Left renal pelvis (tissue), 4 donors: ENCODE measurements at regions not wholly inside any gene's neighbourhood (a gene's known extent, or its start where the extent isn't known, plus 50 kb on each side); places are given as distances from the start of the nearest gene placed in this dataset.

ENCODE experiments used
- DNase-seq, 4 donors: peaks; one replicate each; pipeline ENCODE4 v3.0.0-alpha.2; 2013; ENCODE audit warnings: low read depth in 4 of 4, low spot score in 3 of 4

DNA sequence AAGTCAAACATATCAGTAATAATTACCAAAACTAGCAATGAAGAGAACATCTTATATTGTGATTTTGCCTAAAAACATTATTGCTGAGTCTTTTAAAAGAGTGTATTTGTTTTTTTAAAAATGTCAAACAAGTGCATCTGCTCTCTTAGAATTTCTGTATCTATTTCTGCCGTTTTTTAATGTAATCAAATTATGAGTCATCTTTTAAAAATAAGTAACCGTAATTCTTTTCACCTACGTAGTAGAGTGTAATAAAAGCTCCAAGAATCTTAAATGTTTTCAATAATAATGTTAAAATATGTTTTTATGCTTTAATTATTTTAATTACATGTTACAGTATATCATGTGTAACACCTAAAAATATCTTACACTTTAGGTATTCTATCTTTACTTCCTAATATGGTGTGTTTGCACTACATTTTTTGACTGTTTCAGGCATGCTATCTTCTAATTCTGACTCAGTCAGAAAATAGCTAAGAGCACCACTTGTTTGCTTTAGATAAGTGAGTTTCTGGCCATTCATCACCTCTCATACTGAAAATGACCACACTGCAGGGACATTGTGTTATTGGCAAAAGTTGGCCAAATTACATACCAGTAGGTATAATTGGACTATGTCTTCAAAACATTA, 368.5 kb downstream of the PCDH7 start:
- DNase-seq: no peak

DNA sequence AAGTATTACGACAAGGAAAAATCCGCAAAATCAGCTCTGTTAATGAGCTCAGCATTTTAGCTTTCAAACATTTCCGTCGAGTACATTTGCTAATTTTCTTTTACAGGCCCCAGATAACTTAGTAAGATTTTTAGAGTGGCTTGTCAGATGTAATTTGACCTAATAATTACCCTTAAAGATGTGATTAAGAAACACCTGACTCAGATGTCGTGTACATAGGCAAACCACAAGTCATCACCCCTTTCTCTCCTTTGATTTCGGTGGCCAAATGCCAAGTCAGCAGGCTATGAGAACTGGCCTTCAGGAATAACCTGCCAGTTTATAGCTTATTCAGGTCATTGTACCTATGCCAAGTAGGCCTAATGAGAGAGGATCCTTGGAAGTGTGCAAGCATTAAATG, 369.6 kb downstream of the PCDH7 start:
- DNase-seq: no peak

DNA sequence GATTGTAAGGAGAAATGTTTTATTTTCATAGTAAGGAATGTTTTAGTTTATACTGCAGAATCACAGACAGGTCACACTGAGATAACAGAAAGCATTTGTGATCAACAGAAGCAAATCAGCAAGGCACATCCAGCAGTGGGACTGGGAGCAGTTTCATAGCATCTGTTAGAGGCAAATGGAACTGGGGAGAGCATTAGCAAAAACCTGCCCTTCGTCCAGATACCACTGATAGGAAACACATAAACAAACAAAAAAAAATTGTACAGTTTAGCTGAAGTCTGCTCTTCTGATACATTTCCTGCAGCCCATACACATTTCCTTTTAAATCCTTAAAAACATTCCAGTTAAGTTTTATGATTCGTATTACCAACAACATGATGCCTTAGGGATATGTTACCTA, 374.3 kb downstream of the PCDH7 start:
- no peak for DNase-seq

DNA sequence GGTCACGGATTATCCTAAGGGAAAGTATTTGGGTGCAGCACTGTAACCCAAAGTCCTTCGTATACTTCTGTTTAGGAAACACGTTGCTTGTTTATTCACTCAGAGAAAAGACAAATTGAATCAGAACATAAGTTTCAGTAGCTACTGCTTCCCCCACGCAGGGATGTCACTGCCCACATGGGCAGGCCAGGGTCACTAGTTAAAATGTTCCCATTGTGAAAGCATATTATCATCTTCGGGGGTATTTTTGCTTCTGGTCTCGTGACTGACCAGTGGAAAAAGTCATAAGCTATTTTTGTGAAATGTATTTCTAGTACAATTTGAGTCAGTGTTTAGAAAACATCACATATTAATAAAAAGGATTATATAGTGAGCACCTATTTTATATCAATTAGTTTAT, 377.8 kb downstream of the PCDH7 start:
- no peak for DNase-seq

DNA sequence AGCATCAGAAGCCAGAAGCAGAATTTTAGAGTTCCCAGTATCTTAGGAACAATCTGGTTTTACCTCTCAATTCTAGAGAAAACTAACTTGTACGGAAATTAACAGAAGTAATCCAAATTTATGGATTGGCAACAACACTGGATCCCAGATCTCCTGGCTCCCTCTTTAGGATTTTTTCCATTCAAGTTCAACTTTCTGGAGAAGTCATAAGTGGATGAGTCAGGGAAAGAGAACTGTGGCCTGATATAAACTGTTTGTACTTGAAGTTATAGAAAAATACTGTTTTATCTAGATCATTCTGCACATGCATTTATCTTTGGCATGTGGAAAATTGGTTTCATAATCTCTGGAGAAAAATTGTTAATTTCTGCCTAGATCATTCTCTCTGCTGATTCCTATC, 380.4 kb downstream of the PCDH7 start:
- no peak for DNase-seq

DNA sequence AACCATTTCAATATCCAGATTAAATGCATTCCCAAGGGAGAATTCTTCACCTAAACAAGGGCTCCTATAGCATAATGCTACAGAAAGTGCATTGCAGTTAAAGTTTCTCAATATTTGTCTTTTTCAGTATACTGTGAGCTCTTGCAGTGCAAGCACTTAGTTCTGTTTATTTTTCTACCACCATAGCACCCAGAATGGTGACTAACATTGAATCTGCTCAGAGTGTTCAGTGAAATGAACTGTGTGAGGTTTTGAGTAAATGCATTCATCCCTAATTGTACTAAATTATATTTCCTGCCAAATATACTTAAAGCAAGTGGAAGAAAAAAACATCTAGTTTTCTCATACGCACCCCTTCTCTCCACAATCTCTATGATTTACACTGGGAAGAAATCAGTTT, 383.9 kb downstream of the PCDH7 start:
- DNase-seq: no peak

DNA sequence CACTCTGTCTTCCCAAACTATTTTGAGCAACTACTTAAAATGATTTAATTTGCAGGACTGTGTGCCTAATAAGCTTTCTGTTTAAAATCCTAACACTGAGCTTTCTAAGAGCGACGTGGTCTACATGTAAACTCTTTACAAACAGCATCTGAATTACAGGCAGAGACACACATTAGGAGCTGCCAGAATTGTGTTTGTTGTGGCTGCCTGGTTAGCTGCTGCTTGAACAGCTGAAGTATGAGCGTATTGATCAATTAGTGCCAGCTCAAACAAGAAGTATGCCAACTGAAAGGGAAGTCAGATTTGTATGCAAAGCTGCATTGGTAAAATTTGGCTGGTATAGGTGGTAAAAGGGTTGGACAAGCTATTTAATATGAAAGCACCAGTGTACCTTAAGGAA, 384.4 kb downstream of the PCDH7 start:
- DNase-seq: no peak

DNA sequence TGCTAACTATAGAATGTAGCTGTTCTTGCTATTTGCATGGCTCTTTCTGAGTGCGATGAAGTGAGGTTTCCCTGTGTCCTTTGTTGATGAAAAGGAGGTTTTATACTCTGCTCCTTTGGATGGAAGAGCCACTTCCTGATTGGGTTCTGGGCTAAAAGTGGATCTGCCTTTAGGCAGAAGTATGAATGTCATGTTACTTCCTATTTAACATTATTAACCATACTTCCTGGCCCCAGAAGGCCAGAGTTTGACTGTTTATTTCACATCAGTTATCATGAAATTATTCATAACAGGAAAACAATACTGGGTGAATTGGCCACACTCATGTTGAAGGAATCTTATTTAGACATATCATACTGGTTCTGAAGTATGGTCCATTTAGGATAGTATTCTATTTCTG, 386.2 kb downstream of the PCDH7 start:
- no peak for DNase-seq

DNA sequence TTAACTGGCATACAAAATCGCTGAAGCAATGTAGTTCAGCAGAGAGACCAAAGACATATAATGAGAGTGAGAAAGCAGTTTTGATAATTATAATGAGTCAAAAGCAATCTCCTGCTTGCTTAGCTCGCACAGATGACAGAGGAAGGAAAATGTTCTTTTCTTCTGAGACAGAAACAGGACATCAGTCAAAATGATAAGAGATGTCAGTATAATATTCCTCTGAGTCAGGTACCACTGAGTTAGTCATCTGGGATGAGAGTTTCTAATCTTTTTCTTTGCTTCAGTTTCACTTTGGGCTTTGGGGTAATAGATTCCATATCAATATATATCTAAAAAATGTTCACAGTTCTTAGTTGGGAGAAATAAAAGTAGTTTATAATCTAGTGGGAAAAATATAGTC, 387.2 kb downstream of the PCDH7 start:
- DNase-seq: no peak

DNA sequence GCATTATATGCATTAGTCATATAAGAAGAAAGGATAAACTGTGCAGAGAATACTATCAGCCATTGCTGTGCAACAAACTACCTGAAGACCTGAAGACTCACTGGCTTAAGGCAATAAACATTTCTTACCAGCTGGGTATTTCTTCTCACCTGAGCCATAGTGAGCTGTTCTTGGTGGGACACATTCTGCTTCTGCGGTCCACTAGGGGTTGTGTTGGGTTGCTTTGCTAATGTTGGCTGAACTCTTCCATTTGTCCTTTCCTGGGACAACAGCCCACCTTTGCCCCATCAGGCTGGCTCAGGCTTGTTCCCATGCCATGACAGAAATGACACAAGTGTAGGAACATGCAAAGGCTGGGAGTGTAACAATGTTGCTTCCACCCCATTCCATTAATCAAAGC, 388.6 kb downstream of the PCDH7 start:
- no peak for DNase-seq

DNA sequence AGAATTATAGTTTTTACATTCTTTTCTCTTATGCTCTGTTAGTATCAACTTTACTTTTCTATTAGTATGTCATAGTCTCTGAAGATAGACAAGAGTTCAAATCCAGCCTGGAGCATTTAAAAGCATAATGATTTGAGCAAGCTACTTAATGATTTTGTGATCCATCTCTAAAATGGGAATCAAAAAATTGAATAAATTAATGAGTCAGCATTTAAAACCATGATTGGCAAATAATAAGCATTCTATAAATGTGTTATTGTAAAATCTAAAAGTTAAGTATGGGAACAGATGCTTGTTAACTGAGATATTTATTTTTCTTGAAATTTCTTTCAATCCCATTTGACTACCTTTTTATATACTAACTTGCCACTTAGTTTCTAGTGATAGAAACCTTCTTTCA, 391.6 kb downstream of the PCDH7 start:
- DNase-seq: no peak

DNA sequence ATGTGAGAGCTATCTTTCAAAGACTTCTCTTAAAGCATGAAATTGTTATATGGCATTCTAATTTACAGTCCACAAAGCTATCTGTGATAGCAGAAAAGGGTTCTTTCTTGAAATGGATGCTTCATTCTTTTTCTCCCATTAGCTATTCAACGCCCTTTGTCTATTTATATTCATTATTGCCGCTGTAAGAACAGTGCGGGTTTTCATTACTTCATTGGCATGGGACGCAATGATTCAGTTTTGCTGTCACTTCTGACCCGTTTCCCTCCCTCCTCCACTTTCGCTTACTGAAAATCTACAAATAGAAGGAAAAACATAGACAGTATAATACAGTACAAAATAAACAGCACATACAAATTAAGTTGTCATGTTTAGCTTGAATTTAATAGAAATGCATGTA, 394.6 kb downstream of the PCDH7 start:
- no peak for DNase-seq

DNA sequence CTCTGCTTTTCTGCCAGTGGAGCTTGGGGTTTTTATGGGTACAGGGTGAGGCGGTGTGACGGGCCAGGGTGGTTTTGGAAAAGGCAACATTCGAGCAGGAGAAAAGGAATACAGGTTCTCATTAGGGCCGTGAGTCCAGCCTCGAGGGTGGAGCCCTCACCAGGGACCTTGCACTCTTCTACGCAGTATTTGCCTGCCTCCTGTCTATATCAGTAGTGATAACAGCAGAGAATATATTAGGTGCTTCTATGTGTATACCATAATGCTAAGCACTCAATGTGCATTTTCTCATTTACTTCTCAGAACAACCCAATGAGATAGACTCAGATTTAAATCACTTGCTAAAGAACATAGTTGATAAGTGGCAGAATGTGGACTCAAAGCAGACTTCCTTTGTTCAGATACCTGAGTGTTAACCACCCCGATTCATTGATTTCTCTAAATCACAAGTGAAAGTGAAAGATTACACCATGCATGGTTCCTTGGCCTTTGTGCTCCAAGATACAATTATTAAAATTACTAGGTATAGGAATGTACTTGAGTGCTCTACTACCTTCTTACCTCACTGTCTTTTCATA, 403.9 kb downstream of the PCDH7 start:
- DNase-seq: no peak

DNA sequence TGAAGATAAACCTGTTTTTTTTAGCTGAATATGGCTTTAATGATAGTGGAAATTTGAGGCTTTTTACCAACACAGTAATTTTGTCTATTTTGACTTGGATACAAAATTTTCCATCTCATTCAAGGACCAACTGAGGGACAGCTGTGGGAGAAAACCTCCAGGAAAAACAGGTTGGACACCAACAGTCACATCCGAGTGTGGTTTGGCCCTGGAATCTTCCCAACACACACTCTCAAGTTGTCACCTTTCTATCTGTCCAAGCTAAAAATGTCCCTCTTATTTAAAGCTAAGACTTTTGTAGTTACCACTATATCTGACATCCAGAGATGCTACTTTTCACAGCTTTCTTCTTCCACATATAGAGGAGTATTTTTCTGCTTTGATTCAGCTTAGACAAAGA, 404.9 kb downstream of the PCDH7 start:
- DNase-seq: no peak

DNA sequence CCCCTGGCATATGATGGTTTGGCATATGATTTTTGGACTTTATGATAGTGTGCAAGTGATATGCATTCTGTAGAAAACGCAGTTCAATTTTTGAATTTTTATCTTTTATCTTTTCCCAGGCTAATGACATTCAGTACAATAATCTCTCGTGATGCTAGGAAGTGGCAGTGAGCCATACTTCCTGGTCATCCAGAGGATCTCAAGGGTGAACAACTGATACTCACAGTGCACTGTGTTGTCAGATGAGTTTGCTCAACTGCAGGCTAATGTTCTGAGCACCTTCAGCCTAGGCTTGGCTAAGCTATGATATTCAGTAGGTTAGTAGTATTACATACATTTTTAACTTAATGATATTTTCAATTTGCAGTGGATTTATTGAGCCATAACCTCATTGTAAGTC, 405.3 kb downstream of the PCDH7 start:
- DNase-seq: no peak

DNA sequence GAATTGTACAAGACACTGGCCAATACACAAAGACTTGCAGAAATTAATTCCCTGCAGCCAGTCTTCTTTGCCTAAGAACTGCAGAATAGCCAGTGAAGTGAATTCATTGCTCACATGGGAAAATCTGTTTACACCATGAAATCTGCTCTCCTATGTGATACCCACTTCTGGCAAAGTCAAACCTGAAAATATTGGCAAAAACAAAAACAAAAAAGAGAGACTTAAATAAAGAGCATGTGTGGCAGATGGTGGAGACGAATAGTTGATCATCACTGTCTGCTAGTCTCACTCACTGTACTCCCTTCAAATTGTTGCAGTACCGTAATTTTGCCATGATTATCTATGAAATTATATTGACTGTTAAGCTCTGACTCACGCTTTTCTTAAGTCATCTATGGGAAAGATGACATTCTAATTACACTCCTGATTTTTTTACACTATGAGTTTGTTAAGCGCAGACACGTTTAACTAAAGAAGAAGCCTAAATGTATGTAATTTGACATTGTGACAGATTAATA, 406.8 kb downstream of the PCDH7 start:
- no peak for DNase-seq

DNA sequence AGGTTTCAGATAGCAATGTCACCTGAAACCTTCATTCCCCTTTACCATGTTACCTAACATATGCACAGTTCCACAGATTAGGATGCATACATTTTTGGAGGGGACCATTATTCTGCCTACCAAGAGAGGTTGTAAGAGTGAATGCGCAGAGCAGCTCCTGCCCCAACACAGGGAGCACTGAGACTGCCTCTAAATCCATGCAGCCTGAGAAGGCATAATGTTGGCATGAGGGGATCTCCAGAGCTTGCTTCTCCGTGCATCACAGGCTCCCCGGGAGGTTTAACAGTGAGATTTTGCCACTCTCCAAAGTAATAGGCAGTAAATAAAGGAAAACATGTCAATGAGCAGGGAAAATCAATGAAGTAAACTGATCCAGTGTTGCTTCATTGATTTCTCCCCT, 410.8 kb downstream of the PCDH7 start:
- no peak for DNase-seq

DNA sequence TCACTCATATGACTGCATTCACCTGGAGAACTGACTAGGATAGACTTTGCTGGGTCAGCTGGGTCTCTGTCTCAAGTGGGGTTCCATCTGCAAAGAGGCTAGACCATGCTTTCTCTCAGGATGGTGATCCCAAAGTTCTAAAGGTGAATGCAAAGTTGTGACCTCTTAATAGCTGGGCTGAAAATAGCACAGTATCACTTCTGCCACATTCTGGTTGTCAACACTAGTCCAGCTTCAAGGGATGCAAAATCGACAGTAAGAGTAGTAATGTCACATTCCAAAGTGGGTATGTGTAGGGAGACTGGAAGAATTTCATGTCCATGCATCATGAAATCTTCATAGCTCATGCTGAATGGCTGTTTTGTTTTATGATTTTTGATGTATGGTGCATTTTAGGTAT, 414.6 kb downstream of the PCDH7 start:
- no peak for DNase-seq

DNA sequence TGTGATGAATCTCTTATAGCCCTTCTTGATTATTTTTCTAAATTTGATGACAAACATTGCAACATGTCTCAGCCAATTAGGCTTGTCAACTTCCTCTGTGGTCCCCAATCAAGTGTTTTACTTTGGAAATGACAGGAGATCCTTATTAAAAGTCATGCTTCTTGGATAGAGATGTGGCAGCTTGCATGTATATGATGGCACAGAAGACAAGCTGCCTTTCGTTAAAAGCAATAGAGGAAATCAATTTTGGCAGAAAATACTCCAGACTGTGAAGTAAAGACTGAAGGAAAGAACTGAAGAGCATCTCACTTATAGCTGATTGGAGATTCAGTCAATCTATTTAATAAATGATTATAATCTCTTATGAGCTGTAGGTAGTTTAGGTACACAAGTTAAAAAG, 419.6 kb downstream of the PCDH7 start:
- no peak for DNase-seq

DNA sequence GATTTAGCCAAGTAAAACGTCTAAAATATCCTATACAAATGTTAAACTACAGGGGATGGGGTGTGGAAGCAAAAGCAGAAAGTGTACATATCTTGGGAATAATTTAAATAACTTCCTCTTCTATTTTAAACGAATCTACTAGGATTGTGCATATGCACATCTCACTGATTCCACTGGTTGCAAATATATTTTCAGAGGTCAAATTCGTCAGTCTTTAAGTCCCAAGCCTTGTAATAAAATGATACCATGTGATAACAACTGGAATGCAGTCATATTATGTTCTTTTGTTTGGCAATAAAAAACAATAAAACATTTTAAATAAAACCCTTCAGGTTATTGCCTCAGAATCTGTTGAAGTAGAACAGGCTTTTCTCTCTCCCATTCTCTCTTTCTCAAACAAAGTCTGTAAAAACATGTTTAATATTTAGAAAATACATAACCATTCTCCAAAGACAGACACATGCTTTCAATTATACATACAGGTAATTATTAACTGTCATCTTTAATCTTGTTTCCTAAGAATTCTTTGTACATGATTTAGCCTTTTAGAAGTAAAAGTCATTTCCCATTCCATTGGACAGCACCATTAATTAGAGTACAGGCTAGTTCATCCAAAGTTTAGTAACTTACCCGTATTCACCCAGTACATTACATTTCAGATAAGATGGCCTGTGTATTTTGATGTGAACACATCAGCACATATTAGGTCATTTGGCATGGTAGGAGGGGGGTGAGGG, 421.1 kb downstream of the PCDH7 start:
- DNase-seq: no peak

DNA sequence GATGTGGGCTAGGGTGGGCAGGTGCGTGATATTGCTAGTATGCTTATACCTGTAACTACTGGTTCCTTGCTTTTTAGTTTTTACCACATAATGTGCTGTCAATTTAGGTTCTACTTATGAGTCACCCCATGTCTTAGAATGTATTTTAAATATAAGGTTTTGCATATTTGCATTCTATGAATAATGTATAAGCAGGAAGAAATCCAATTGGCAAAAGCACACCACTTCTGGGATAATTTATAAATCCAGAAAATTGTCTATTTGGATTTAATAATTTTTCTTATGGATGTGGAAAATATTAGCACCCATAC, 421.6 kb downstream of the PCDH7 start:
- DNase-seq: no peak

DNA sequence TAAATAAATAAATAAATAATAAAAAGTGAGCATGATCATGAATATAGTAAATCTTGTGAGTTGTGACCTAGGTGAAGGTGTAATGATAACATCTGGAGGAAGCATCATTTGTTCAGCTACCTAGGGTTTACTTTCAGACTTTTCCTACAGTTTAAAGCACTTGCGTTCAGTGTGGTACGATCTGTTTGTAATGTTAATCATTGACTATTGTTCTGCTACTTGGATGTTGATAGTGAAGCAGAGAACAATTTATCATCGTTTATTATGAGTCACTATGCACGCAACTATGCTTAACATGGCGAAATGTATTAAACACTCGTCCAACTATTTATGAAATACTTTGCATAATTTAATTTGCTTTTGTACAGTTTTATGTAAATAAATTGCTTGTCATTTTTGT, 426.2 kb downstream of the PCDH7 start:
- no peak for DNase-seq
